Superior temporal gyrus (tissue), 1 donor: ENCODE measurements at regions not wholly inside any gene's neighbourhood (a gene's known extent, or its start where the extent isn't known, plus 50 kb on each side); places are given as distances from the start of the nearest gene placed in this dataset.

Experiments
- DNase-seq: peaks from one replicate; pipeline ENCODE4 v3.0.0-alpha.2; 2016; ENCODE audit errors: extremely low spot score

GRCh38 chr21:16488042-16488441 lies 758.3 kb downstream of the USP25 start:
- DNase-seq: no peak

GRCh38 chr21:16492356-16492755 lies 762.6 kb downstream of the USP25 start:
- DNase-seq: no peak

DNA sequence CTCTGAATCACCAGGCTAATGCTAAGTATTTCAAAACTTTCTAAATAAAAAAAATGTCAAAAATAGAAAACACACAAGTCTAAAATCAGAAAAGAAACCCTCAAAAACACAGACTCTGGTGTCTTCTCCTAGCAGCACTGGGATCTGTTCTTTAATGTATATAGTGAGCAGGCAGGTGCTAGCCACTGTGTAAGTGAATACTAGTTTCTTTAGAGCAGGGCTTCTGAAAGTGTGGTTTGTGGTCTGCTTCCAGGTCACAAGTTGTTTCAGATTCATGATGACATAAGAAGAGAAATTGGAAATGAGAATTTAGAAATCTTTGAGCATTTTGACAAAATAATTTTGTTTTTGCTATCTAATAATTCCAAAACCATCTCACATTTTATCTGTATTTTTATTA lies 763.1 kb downstream of the USP25 start:
- no peak for DNase-seq

GRCh38 chr21:16496609-16497008 lies 766.8 kb downstream of the USP25 start:
- no peak for DNase-seq

GRCh38 chr21:16500271-16500670 lies 770.5 kb downstream of the USP25 start:
- DNase-seq: no peak

GRCh38 chr21:16502273-16502672 lies 772.5 kb downstream of the USP25 start:
- no peak for DNase-seq

GRCh38 chr21:16502897-16503296 lies 773.1 kb downstream of the USP25 start:
- DNase-seq: no peak

DNA sequence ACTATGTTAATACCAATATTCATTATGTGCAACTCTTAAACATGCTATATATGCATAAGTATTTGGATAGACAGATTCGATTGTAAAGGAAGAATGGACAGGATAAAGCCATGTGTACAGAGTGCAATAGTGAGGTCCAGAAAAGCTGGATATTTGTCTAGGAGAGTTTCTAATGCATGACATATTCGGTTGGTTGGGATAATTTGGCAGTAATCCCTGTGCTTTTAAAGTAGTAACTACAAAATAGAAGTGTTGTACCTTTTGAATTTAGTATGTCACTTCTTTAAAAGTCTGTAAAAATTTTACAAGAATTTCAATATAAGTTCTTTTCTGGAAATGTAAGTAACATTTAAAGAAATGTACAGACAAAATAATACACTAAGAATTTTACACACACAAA lies 774.5 kb downstream of the USP25 start:
- DNase-seq: no peak

GRCh38 chr21:16504766-16505165 lies 775.0 kb downstream of the USP25 start:
- DNase-seq: no peak

- DNase-seq: no peak
Observed at GRCh38 chr21:16509476-16509875, 779.7 kb downstream of the USP25 start.

- peak; percentile 90 for DNase-seq
Observed at GRCh38 chr21:16514316-16514715, 784.5 kb downstream of the USP25 start.

- DNase-seq: no peak
Observed at GRCh38 chr21:16517383-16517782, 787.6 kb downstream of the USP25 start.

GRCh38 chr21:16519036-16519435 lies 789.3 kb downstream of the USP25 start:
- DNase-seq: no peak

DNA sequence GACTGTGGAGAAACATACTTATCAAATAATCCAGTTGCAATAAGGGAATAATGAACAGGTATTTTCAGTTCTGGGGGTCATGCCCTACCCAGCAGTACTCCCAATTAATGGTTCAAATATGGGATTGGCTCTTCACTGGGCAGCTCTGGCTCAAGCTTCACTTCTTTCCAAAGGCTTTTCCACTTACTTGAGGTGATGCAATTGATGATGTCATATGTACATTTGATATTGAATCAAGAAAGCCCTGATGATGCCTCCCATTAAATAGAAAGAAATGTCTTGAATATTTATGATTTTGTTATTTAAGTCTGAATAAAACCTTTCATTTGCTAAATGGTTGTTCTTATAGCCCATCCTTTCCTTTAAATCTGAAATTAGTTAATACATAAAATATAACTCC lies 789.9 kb downstream of the USP25 start:
- no peak for DNase-seq

DNA sequence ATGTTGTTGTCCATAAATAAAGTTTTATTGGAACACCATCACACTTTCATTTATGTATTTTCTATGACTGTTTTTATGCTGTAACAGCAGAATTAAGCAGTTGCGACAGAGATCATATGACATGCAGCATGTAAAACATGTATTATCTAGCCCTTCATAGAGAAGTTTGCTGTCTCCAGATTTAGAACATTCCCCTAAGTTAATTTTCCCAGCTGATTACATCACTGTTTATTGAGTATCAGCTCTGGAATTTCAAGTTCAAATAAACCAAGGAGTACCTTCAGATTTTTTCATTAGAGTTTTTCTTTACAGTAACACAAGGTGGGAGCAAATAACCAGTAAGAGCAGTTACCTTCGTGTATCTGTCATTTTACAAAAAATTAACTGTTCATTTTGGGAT lies 792.8 kb downstream of the USP25 start:
- DNase-seq: no peak

DNA sequence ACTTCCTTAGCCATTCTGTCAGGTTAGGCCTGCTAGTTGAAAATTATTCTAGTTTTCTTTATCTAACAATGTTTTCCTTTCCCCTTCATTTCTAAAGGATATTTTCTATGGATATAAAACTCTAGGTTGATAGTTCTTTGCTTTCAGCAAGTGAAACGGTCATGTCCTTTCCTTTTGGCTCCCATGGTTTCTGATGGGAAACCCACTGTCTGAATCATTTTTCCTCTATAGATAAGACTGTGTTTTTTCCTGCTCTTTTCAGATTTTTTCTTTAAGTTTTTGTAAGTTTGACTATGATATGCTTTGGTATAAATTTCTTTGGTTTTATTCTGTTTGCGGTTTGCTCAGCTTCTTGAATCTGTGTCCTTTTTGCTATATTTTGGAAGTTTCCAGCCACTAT lies 800.9 kb downstream of the USP25 start:
- DNase-seq: no peak

DNA sequence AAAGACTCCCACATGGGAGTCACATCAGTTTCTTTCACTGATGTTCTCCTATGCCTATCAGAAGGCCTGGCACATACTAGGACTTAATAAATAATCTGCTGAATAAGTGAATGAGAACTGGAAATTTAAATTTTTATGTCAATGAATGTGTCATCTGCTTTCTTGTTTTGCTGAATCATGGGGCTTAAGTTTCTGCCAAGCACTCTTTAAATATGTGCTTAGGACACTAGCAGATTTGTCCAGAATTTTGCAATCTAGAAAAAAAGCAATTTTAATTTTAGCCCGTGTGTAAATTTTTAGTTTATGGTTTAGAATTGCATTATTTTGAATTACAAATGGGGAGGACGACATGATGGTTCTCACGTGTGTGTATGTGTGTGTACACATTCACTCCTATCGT lies 803.1 kb downstream of the USP25 start:
- DNase-seq: peak; percentile 78

DNA sequence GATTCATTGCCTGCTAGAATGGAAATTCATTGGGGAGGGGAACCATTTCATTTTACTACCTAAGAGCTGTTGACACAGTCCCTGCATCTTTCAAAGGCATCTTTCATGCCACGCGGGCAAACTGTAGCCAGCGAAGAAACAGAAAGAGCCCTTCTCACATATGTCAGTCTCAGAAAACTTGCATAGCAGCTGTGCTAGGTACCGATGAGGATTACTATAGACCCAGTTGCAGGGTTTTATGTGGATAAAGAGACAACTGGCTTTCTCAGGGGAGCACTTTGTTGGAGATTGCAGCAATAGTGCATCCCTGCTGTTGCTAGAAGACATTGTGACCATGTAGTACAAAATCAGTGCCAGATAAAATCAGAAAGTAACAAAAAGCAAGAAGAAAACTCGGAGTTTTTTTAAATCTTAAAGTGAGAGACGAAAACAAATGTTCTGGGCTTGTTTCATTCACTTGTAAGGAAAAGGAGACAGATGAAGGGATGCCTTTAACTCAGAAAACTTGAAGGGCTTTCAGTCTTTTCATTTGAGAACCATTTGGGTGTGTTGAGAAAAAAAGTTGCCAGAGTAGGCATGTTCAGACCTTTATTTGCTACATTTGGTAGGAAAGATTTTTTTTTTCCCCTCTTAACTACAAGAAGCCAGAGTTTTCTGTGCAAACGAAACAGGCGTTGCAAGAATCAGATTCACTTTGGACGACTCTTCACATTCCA lies 804.1 kb downstream of the USP25 start:
- peak; percentile 90 for DNase-seq

DNA sequence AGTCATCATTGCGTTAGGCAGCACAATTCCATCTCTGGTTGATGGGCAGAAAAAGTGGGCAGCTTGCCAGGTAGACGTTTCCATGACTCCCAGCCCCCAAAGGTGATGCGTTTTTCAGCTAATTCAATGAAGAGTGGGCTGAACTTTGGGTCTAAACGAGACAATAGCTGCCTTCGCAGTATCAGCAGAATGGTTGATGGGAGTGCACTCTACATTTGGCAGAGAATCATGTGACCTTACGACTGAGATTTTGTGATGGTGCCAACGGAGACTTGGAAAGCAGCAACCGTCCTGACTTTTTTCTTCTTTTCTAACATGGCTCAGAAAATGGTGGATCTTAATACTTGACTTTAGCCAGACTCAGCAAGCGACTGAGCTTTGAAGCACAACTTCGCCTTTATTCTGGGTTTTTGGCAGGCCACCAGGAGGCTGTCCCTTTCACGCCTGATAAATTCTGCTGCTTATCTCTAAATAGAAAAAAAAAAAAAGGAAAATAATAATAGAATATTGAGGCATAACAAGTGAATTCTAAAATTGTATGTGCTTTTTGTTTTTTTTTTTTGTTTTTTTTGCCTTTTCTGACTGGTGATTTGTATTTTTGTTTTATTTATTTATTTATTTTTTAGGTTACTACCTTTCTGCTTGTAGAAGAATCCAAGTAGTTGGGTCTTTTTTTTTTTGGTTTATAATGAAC lies 804.8 kb downstream of the USP25 start:
- DNase-seq: peak; percentile 91

GRCh38 chr21:16535102-16535422 lies 805.3 kb downstream of the USP25 start:
- DNase-seq: peak; percentile 93

- peak; percentile 72 for DNase-seq
Observed at GRCh38 chr21:16535626-16536025, 805.8 kb downstream of the USP25 start.

DNA sequence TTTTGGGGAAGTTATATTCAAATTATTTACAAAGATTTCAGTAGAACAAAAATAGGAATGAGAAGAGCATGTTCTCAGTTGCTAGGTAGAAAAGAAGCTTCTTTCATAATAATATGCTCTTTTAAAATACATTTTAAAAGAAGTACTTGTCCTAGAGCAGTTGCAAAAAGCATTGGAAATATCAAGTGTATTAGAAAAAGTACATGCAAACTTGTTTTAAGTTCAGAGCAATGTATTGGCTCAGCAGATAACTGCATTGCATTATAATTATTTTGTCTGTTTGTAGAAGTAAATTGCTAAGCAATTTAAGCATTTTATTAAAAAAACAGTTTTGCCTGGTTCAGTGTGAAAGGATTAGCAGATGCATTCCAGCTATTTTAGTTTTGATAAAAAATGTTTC lies 806.4 kb downstream of the USP25 start:
- DNase-seq: peak; percentile 75

GRCh38 chr21:16536643-16537434 lies 807.1 kb downstream of the USP25 start:
- DNase-seq: peak; percentile 91
